Activated CD4-positive, alpha-beta T cell treated with anti-CD3 and anti-CD28 coated beads, Interleukin-2, amount 50 U/mL, for 1 hour (primary cell): ENCODE measurements at regions not wholly inside any gene's neighbourhood (a gene's known extent, or its start where the extent isn't known, plus 50 kb on each side); places are given as distances from the start of the nearest gene placed in this dataset.

Experiments
- DNase-seq: peaks from one replicate; pipeline ENCODE4 v3.0.0-alpha.2; 2020

GRCh38 chr2:151197184-151198108 lies 64.2 kb downstream of the RBM43 start:
- no peak for DNase-seq

- DNase-seq: no peak
These were observed 68.1 kb downstream of the RBM43 start for GRCh38 chr2:151193576-151193975.

DNA sequence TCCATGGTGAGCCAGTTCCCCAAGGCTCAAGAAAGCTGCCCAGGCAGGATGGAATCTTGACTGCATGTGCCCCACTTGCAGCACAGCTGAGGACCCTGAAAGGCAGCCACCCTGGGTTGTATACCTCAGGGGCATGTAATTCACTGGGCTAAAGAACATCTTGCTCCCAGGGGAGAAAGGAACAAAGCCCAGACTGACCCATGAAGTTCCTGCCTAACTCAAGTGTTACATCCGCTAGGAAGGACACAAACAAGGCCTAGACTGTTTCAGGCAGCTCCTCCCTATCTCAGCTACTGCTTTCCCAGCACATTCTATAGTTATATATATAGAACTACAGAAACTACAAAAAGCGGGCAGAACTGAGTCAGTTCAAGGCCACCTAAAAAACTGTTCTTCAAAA lies 69.0 kb downstream of the RBM43 start:
- DNase-seq: no peak

- DNase-seq: no peak
These were observed 70.7 kb downstream of the RBM43 start for GRCh38 chr2:151191001-151191400.

DNA sequence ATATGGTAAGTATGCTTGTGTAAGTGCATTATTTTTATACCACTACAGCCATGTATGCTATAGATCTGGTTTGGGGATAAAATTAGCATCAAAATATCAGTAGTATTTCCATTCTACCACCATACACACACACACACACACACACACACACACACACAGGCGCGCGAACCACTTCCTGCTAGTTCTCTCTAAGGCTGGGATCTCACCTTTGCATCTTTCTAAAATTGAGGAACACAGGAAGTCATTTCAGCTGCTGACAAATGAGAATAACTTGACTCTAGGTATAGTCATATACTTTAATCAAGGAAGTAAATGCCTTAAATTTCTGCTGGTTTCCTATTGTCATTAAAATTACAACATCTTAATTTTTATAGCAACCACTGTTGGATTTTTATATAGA lies 72.5 kb downstream of the RBM43 start:
- DNase-seq: peak; percentile 10

- no peak for DNase-seq
These were observed 75.7 kb downstream of the RBM43 start for GRCh38 chr2:151186011-151186410.

DNA sequence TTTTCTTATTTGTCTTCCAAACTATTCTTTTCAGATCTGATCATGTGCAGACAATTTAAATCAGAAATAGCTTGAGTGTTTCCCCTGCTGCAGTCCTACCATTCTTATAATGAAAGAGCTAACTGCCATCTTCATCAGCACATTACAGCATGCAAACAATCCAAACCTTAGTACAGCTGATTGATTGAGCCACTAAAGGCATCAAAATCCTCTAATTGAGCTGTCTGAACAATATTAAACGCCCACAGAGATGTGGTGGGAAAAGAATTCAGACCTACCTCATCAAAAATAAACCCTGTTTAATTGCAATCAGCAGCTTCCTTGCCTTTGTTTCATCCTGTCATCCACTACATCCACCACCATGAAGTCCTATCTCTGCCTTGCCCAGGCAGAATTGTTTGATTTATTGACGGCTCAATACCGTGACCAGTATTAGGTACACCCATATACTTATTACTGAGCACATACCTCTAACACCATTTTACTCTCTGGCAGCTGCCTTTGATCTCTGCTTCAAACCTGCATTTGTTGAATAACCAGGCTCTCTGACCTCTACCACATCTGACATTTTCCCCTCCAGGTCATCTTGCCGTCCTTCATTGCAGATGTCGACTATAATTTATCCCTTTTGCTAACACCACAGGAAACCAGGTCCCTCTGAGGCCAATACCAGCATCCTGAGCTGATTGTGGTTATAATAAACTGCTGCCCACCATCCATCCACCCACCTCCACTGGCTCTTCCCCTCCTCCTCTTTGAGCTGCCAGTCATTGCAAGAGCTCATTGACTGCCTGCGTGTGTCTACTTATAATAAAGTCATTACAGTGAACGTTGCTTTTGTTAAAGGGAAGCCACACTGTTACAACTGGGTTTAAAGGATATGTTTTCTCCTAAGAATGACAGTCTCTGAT lies 78.5 kb downstream of the RBM43 start:
- DNase-seq: no peak

GRCh38 chr2:151182396-151182795 lies 79.3 kb downstream of the RBM43 start:
- no peak for DNase-seq

GRCh38 chr2:151181524-151181923 lies 80.1 kb downstream of the RBM43 start:
- no peak for DNase-seq

DNA sequence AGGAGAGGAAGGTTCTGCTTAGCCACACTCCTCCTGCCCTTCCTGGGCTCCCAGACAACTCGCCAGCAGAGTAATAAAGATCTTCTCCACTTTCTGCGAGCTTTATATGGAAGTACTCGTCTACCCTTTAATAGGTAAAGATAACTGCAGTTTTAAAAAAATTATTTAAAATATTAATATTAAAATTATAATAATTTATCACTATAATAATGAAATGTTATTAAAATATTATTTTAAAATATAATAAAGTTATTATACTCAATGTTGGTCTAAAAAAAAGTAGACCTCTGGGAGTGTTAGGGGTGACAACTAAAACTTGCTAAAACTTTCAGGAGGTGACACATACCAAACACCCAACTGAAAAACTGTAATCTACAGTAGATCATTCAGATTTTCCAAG lies 81.5 kb downstream of the RBM43 start:
- no peak for DNase-seq

DNA sequence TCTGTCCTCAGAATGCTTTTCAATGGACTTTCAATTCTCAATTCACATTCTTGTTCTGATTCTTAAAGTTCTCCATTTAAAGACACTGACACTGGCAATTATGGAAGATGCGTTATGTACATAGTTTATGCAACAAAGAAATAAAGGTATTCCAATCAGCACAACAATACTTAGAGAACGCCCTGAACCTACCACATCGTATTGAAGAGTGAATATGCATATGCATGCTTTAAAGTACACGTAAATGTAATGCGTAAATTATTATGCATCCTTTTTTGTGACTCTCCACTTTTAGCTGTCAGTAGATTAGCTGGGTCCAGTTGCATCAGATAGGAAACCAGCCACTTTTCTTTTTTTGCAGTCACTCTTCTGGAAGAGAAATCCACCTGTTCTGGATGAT lies 83.5 kb downstream of the RBM43 start:
- DNase-seq: no peak

- DNase-seq: no peak
These were observed 83.9 kb downstream of the RBM43 start for GRCh38 chr2:151177756-151178155.

- DNase-seq: no peak
These were observed 85.0 kb downstream of the RBM43 start for GRCh38 chr2:151176661-151177060.

DNA sequence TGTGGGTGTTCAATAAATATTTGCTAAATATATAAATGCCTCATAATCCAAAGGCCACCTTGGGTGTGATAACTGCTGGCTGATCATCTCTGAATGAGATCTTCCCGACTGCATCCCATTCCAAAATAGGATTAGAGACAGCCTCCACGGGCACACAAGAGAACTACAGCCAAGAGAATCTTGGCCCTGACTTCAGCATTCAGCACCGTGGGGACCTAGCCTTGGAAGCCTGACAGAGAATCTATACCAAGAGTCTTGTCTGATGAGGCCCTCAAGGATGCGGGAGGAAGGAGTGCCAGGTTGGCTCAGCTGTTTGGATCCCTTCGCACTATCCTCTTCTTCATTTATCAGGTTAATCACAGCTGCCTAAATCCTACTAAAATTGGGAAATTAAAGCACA lies 85.8 kb downstream of the RBM43 start:
- DNase-seq: no peak

GRCh38 chr2:151174127-151174526 lies 87.5 kb downstream of the RBM43 start:
- DNase-seq: no peak

DNA sequence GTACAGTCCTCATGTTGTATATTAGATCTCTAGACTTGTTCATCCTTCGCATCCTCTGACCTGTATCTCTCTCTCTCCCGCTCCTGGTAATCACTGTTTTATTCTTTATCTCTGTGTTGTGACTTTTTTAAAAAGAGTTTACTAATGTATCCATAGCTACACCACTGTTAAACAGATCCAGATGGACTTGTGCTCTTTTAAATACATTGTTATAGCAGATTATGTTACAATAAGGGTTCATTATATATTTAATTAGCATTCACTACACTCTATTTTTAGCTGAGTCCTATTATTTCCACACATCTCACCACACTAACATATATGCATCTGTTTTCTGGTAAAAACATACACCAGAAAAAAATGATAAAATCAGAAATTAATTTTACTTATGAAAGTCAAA lies 90.5 kb downstream of the RBM43 start:
- DNase-seq: no peak

DNA sequence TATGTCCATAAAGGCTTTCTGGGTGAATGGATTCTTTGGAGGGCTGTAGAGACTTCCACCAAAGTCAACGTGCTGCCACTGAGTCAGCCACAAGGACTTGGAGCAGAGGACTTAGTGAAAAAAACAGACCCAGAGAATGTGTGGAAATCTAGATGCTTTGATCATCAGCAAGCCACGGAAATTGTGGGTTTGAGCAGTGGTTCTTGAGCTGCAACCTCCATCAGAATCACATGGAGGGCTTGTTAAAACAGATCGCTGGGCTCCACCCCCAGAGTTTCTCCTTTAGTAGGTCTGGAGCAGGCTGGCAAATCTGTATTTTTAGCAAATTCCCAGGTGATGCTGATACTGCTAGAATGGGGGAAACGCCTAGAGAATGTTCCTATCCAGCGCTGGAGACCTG lies 95.3 kb downstream of the RBM43 start:
- no peak for DNase-seq

- no peak for DNase-seq
These were observed 96.5 kb downstream of the RBM43 start for GRCh38 chr2:151165105-151165684.

- DNase-seq: no peak
These were observed 99.7 kb downstream of the RBM43 start for GRCh38 chr2:151161821-151162551.

- DNase-seq: no peak
These were observed 102.5 kb downstream of the RBM43 start for GRCh38 chr2:151159109-151159662.

GRCh38 chr2:151157000-151157735 lies 104.5 kb downstream of the RBM43 start:
- no peak for DNase-seq

DNA sequence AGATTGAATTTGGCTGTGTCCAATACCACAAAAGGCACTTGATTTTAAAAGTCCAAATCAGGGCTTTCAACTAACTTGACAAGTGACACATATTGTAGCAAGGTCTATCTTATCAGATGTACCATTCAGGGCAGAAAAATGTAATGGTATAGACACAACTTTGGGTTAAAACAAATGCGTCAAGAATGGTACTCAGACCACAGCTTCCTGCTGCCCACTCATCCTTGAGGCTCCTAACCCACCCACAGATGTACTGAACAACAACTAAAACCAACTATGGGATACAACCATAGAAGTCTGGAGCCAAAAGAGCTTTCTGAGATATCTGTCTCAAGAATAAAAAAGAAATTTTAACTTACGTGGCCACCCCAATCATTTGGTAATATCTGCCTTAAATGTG lies 105.2 kb downstream of the RBM43 start:
- DNase-seq: no peak
